ENCODE measurements at regions not wholly inside any gene's neighbourhood (a gene's known extent, or its start where the extent isn't known, plus 50 kb on each side); places are given as distances from the start of the nearest gene placed in this dataset.
"Not testable (repeated sequence)": the region's sequence is repeated elsewhere in the genome, so short reads cannot be mapped to it uniquely, and the experiment has no call there.

GRCh38 chrX:1709277-1709676 is 94.4 kb downstream of the ASMT start:
- TF ChIP-seq CTCF (IDR thresholded peaks at IDR 0.05); EZH2 (IDR thresholded peaks at IDR 0.05; ENCODE audit: borderline replicate concordance, insufficient read depth, low read depth, low read length, poor library complexity, severe bottlenecking): not testable (repeated sequence)
